ENCODE measurements at regions not wholly inside any gene's neighbourhood (a gene's known extent, or its start where the extent isn't known, plus 50 kb on each side); places are given as distances from the start of the nearest gene placed in this dataset.

- CTCF ChIA-PET: interaction anchor here (0.6 kb wide), 1 partner anchor 414 kb away, joined by 3 read pairs; no protein-coding TSS in a partner anchor
- POLR2A ChIA-PET (ENCODE audit: low non-redundant PET): no interaction called here
These were observed 78.0 kb downstream of the ACKR3 start for GRCh38 chr2:236647621-236648020.

GRCh38 chr2:236653863-236654262, 84.2 kb downstream of the ACKR3 start:
- CTCF ChIA-PET: no interaction called here
- no peak for DNase-seq (ENCODE audit: low spot score)
- no peak overlapping the region for H3K27ac ChIP-seq
- POLR2A ChIA-PET (ENCODE audit: low non-redundant PET): no interaction called here
- no peak for TF ChIP-seq CTCF (conservative IDR thresholded peaks at IDR 0.05; ENCODE audit: low read depth)

More at GRCh38 chr2:236647621-236648020, 78.0 kb downstream of the ACKR3 start:
- no peak for TF ChIP-seq CTCF (conservative IDR thresholded peaks at IDR 0.05; ENCODE audit: low read depth)
- no peak for DNase-seq (ENCODE audit: low spot score)
- H3K27ac ChIP-seq: no peak overlapping the region

- no peak for TF ChIP-seq CTCF (conservative IDR thresholded peaks at IDR 0.05; ENCODE audit: low read depth)
- CTCF ChIA-PET: no interaction called here
These were observed 84.9 kb downstream of the ACKR3 start for GRCh38 chr2:236654496-236654895.

GRCh38 chr2:236656166-236656565, 86.5 kb downstream of the ACKR3 start:
- TF ChIP-seq CTCF (conservative IDR thresholded peaks at IDR 0.05; ENCODE audit: low read depth): no peak
- DNase-seq (ENCODE audit: low spot score): no peak
- H3K27ac ChIP-seq: no peak overlapping the region
- CTCF ChIA-PET: no interaction called here
- POLR2A ChIA-PET (ENCODE audit: low non-redundant PET): no interaction called here

More at GRCh38 chr2:236654496-236654895, 84.9 kb downstream of the ACKR3 start:
- DNase-seq (ENCODE audit: low spot score): no peak
- no peak overlapping the region for H3K27ac ChIP-seq
- POLR2A ChIA-PET (ENCODE audit: low non-redundant PET): no interaction called here

- CTCF ChIA-PET: no interaction called here
- no peak overlapping the region for H3K27ac ChIP-seq
- no peak for DNase-seq (ENCODE audit: low spot score)
- POLR2A ChIA-PET (ENCODE audit: low non-redundant PET): no interaction called here
- no peak for TF ChIP-seq CTCF (conservative IDR thresholded peaks at IDR 0.05; ENCODE audit: low read depth)
These were observed 87.1 kb downstream of the ACKR3 start for GRCh38 chr2:236656721-236657120.

- ChIA-PET POLR2A (ENCODE audit: low non-redundant PET) (no interaction called here), CTCF (no interaction called here)
These were observed 87.6 kb downstream of the ACKR3 start for GRCh38 chr2:236657215-236657614.

More at GRCh38 chr2:236657215-236657614, 87.6 kb downstream of the ACKR3 start:
- no peak overlapping the region for H3K27ac ChIP-seq
- no peak for DNase-seq (ENCODE audit: low spot score)
- TF ChIP-seq CTCF (conservative IDR thresholded peaks at IDR 0.05; ENCODE audit: low read depth): no peak
